SK-N-SH (cell line): ENCODE measurements at regions not wholly inside any gene's neighbourhood (a gene's known extent, or its start where the extent isn't known, plus 50 kb on each side); places are given as distances from the start of the nearest gene placed in this dataset.

Source experiments
- GABPA ChIP-seq: IDR thresholded peaks from 2 replicates; pipeline ENCODE4 v1.4.0; 2012; ENCODE audit warnings: low read depth, mild to moderate bottlenecking
- POLR2AphosphoS5 ChIP-seq: IDR thresholded peaks from 2 replicates; pipeline ENCODE4 v1.6.1; 2012; ENCODE audit warnings: low read depth, low read length
- RXRA ChIP-seq: IDR thresholded peaks from 2 replicates; pipeline ENCODE4 v1.4.0; 2012; ENCODE audit warnings: low read depth, mild to moderate bottlenecking, borderline replicate concordance
- SIN3A ChIP-seq: IDR thresholded peaks from 2 replicates; pipeline ENCODE4 v1.6.1; 2012; ENCODE audit warnings: low read depth, mild to moderate bottlenecking, low read length, moderate library complexity, borderline replicate concordance
- TF ChIP-seq, protein P1 (sequence below): fragments of 150-350 bp; IDR thresholded peaks from 2 replicates; pipeline ENCODE4 v1.6.1; 2016; ENCODE audit warnings: mild to moderate bottlenecking, low read depth, low read length
- TF ChIP-seq, protein P2 (sequence below): fragments of 200-600 bp; sonication (generic); IDR thresholded peaks from 2 replicates; pipeline ENCODE4 v1.6.1; 2017; ENCODE audit warnings: antibody characterized with exemption, mild to moderate bottlenecking, moderate library complexity
- TF ChIP-seq, protein P3 (sequence below): IDR thresholded peaks from 2 replicates; pipeline ENCODE4 v1.4.0; 2012; ENCODE audit warnings: low read depth, borderline replicate concordance

DNA sequence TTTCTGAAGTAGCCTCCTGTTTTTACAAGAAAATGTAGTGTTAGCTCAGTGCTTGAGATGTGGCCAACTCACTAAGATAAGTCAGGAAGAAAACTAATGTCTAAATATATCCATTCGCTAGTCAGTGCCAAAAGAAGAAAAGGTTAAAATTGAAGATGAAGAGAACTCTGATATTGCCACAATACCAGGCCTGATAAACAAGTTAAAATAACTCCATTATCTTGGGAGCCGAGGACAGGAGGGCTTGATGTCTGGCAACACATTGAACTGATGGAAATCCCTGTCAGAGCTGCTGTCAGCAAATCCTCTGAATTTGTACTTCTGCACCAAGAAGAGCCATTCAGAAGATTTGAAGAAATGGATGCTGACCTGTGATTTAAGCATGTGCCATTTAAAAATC is 103.4 kb downstream of the LRRC70 start:
- TF ChIP-seq, protein P1, sequence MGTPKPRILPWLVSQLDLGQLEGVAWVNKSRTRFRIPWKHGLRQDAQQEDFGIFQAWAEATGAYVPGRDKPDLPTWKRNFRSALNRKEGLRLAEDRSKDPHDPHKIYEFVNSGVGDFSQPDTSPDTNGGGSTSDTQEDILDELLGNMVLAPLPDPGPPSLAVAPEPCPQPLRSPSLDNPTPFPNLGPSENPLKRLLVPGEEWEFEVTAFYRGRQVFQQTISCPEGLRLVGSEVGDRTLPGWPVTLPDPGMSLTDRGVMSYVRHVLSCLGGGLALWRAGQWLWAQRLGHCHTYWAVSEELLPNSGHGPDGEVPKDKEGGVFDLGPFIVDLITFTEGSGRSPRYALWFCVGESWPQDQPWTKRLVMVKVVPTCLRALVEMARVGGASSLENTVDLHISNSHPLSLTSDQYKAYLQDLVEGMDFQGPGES, result no peak
- TF ChIP-seq, protein P2, sequence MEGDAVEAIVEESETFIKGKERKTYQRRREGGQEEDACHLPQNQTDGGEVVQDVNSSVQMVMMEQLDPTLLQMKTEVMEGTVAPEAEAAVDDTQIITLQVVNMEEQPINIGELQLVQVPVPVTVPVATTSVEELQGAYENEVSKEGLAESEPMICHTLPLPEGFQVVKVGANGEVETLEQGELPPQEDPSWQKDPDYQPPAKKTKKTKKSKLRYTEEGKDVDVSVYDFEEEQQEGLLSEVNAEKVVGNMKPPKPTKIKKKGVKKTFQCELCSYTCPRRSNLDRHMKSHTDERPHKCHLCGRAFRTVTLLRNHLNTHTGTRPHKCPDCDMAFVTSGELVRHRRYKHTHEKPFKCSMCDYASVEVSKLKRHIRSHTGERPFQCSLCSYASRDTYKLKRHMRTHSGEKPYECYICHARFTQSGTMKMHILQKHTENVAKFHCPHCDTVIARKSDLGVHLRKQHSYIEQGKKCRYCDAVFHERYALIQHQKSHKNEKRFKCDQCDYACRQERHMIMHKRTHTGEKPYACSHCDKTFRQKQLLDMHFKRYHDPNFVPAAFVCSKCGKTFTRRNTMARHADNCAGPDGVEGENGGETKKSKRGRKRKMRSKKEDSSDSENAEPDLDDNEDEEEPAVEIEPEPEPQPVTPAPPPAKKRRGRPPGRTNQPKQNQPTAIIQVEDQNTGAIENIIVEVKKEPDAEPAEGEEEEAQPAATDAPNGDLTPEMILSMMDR, result no peak
- TF ChIP-seq GABPA, result no peak
- no peak for TF ChIP-seq POLR2AphosphoS5
- TF ChIP-seq SIN3A, result no peak
- TF ChIP-seq RXRA, result no peak
- TF ChIP-seq, protein P3, sequence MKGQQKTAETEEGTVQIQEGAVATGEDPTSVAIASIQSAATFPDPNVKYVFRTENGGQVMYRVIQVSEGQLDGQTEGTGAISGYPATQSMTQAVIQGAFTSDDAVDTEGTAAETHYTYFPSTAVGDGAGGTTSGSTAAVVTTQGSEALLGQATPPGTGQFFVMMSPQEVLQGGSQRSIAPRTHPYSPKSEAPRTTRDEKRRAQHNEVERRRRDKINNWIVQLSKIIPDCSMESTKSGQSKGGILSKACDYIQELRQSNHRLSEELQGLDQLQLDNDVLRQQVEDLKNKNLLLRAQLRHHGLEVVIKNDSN, result no peak
